ENCODE measurements at regions not wholly inside any gene's neighbourhood (a gene's known extent, or its start where the extent isn't known, plus 50 kb on each side); places are given as distances from the start of the nearest gene placed in this dataset.
A peak's percentile ranks its signal among the peaks of the same experiment; 100 is the strongest.
"Not testable (repeated sequence)": the region's sequence is repeated elsewhere in the genome, so short reads cannot be mapped to it uniquely, and the experiment has no call there.

GRCh38 chr6:106860940-106861339 is 113.6 kb downstream of the CD24 start:
- 89% methylated on average over 4 of the region's 4 CpGs for WGBS

GRCh38 chr6:106858653-106859092 is 115.9 kb downstream of the CD24 start:
- H3K27me3 ChIP-seq = no peaks in the 10 kb centered on the region
- 40% methylated on average over 3 of the region's 3 CpGs for WGBS
- H3K4me3 ChIP-seq = no peak overlapping the region
- TF ChIP-seq CTCF (IDR thresholded peaks at IDR 0.05) (no peak), POLR2AphosphoS5 (IDR thresholded peaks at IDR 0.05) (no peak), POLR2A (IDR thresholded peaks at IDR 0.05) (no peak), EP300 (IDR thresholded peaks at IDR 0.05) (no peak)
- DNase-seq (ENCODE audit: low spot score in 2 of 2) = no peak
- peaks cover 9% of the 10 kb centered on the region for H3K4me1 ChIP-seq
- no peaks in the 10 kb centered on the region for H3K36me3 ChIP-seq
- H3K9me3 ChIP-seq = no peaks in the 10 kb centered on the region
- H3K27ac ChIP-seq = peak overlapping the region; percentile 56

More at GRCh38 chr6:106860940-106861339, 113.6 kb downstream of the CD24 start:
- no peaks in the 10 kb centered on the region for H3K36me3 ChIP-seq
- peaks cover 9% of the 10 kb centered on the region for H3K4me1 ChIP-seq
- no peak overlapping the region for H3K4me3 ChIP-seq
- no peak overlapping the region for H3K27ac ChIP-seq
- H3K9me3 ChIP-seq = no peaks in the 10 kb centered on the region
- no peaks in the 10 kb centered on the region for H3K27me3 ChIP-seq
- TF ChIP-seq POLR2A (IDR thresholded peaks at IDR 0.05) (no peak), POLR2AphosphoS5 (IDR thresholded peaks at IDR 0.05) (no peak), CTCF (IDR thresholded peaks at IDR 0.05) (no peak), EP300 (IDR thresholded peaks at IDR 0.05) (no peak)
- DNase-seq (ENCODE audit: low spot score in 2 of 2) = no peak

GRCh38 chr6:106857771-106858652 is 116.5 kb downstream of the CD24 start:
- Histone ChIP-seq H3K4me3 (no peak overlapping the region), H3K27ac (peak overlapping the region; percentile 56), H3K27me3 (no peaks in the 10 kb centered on the region), H3K9me3 (no peaks in the 10 kb centered on the region), H3K4me1 (peaks cover 9% of the 10 kb centered on the region), H3K36me3 (no peaks in the 10 kb centered on the region)
- TF ChIP-seq CTCF (IDR thresholded peaks at IDR 0.05) = no peak
- no peak for TF ChIP-seq POLR2A (IDR thresholded peaks at IDR 0.05)
- no peak for TF ChIP-seq POLR2AphosphoS5 (IDR thresholded peaks at IDR 0.05)
- no peak for TF ChIP-seq EP300 (IDR thresholded peaks at IDR 0.05)
- DNase-seq (ENCODE audit: low spot score in 2 of 2) = no peak
- WGBS = 81% methylated on average over 9 of the region's 9 CpGs

GRCh38 chr6:106857310-106857709 is 117.2 kb downstream of the CD24 start:
- H3K9me3 ChIP-seq; DNase-seq (ENCODE audit: low spot score in 2 of 2); H3K4me1 ChIP-seq; H3K36me3 ChIP-seq; H3K27me3 ChIP-seq; H3K4me3 ChIP-seq; H3K27ac ChIP-seq: not testable (repeated sequence)
- WGBS = 95% methylated on average over 2 of the region's 2 CpGs

GRCh38 chr6:106856227-106856874 is 118.2 kb downstream of the CD24 start:
- H3K9me3 ChIP-seq = no peaks in the 10 kb centered on the region
- H3K4me1 ChIP-seq = peaks cover 9% of the 10 kb centered on the region
- DNase-seq (ENCODE audit: low spot score in 2 of 2) = no peak
- no peak overlapping the region for H3K27ac ChIP-seq
- no peak for TF ChIP-seq POLR2A (IDR thresholded peaks at IDR 0.05)
- TF ChIP-seq POLR2AphosphoS5 (IDR thresholded peaks at IDR 0.05) = no peak
- TF ChIP-seq CTCF (IDR thresholded peaks at IDR 0.05) = no peak
- no peak for TF ChIP-seq EP300 (IDR thresholded peaks at IDR 0.05)
- 83% methylated on average over 9 of the region's 9 CpGs for WGBS
- no peak overlapping the region for H3K4me3 ChIP-seq
- no peaks in the 10 kb centered on the region for H3K27me3 ChIP-seq
- no peaks in the 10 kb centered on the region for H3K36me3 ChIP-seq
